ENCODE measurements at regions not wholly inside any gene's neighbourhood (a gene's known extent, or its start where the extent isn't known, plus 50 kb on each side); places are given as distances from the start of the nearest gene placed in this dataset.

- Histone ChIP-seq H3K36me3 (ENCODE audit: control insufficient read depth, insufficient read depth, low read length) (no peaks in the 10 kb centered on the region), H3K4me3 (ENCODE audit: low read length) (no peak overlapping the region), H3K9me3 (ENCODE audit: control insufficient read depth, low read length) (no peaks in the 10 kb centered on the region)
Observed at GRCh38 chr3:148230473-148230872, 467.2 kb upstream of the AGTR1 start.

GRCh38 chr3:148232389-148232788 lies 465.3 kb upstream of the AGTR1 start:
- Histone ChIP-seq H3K36me3 (ENCODE audit: control insufficient read depth, insufficient read depth, low read length) (no peaks in the 10 kb centered on the region), H3K9ac (ENCODE audit: low read length) (no peak overlapping the region), H3K4me3 (ENCODE audit: low read length) (no peak overlapping the region), H3K9me3 (ENCODE audit: control insufficient read depth, low read length) (no peaks in the 10 kb centered on the region), H3K4me1 (ENCODE audit: control insufficient read depth, insufficient read depth, low read length) (no peaks in the 10 kb centered on the region), H3K27me3 (ENCODE audit: control insufficient read depth, insufficient read depth, low read length) (no peaks in the 10 kb centered on the region)

More at GRCh38 chr3:148230473-148230872, 467.2 kb upstream of the AGTR1 start:
- H3K9ac ChIP-seq (ENCODE audit: low read length), result no peak overlapping the region
- H3K27me3 ChIP-seq (ENCODE audit: control insufficient read depth, insufficient read depth, low read length), result no peaks in the 10 kb centered on the region
- H3K4me1 ChIP-seq (ENCODE audit: control insufficient read depth, insufficient read depth, low read length), result no peaks in the 10 kb centered on the region

GRCh38 chr3:148233403-148233802 lies 464.3 kb upstream of the AGTR1 start:
- Histone ChIP-seq H3K9me3 (ENCODE audit: control insufficient read depth, low read length) (no peaks in the 10 kb centered on the region), H3K9ac (ENCODE audit: low read length) (no peak overlapping the region), H3K36me3 (ENCODE audit: control insufficient read depth, insufficient read depth, low read length) (no peaks in the 10 kb centered on the region), H3K4me3 (ENCODE audit: low read length) (no peak overlapping the region), H3K27me3 (ENCODE audit: control insufficient read depth, insufficient read depth, low read length) (no peaks in the 10 kb centered on the region), H3K4me1 (ENCODE audit: control insufficient read depth, insufficient read depth, low read length) (no peaks in the 10 kb centered on the region)

- no peaks in the 10 kb centered on the region for H3K27me3 ChIP-seq (ENCODE audit: control insufficient read depth, insufficient read depth, low read length)
- no peaks in the 10 kb centered on the region for H3K9me3 ChIP-seq (ENCODE audit: control insufficient read depth, low read length)
- H3K4me3 ChIP-seq (ENCODE audit: low read length), result no peak overlapping the region
- H3K9ac ChIP-seq (ENCODE audit: low read length), result no peak overlapping the region
- H3K4me1 ChIP-seq (ENCODE audit: control insufficient read depth, insufficient read depth, low read length), result no peaks in the 10 kb centered on the region
- H3K36me3 ChIP-seq (ENCODE audit: control insufficient read depth, insufficient read depth, low read length), result no peaks in the 10 kb centered on the region
Observed at GRCh38 chr3:148234536-148234935, 463.2 kb upstream of the AGTR1 start.

GRCh38 chr3:148235566-148235965 lies 462.1 kb upstream of the AGTR1 start:
- H3K36me3 ChIP-seq (ENCODE audit: control insufficient read depth, insufficient read depth, low read length), result no peaks in the 10 kb centered on the region
- H3K9me3 ChIP-seq (ENCODE audit: control insufficient read depth, low read length), result no peaks in the 10 kb centered on the region
- no peak overlapping the region for H3K9ac ChIP-seq (ENCODE audit: low read length)
- H3K4me1 ChIP-seq (ENCODE audit: control insufficient read depth, insufficient read depth, low read length), result no peaks in the 10 kb centered on the region
- H3K27me3 ChIP-seq (ENCODE audit: control insufficient read depth, insufficient read depth, low read length), result no peaks in the 10 kb centered on the region
- H3K4me3 ChIP-seq (ENCODE audit: low read length), result no peak overlapping the region

- no peaks in the 10 kb centered on the region for H3K4me1 ChIP-seq (ENCODE audit: control insufficient read depth, insufficient read depth, low read length)
- H3K9me3 ChIP-seq (ENCODE audit: control insufficient read depth, low read length), result no peaks in the 10 kb centered on the region
- no peaks in the 10 kb centered on the region for H3K36me3 ChIP-seq (ENCODE audit: control insufficient read depth, insufficient read depth, low read length)
- no peaks in the 10 kb centered on the region for H3K27me3 ChIP-seq (ENCODE audit: control insufficient read depth, insufficient read depth, low read length)
- H3K4me3 ChIP-seq (ENCODE audit: low read length), result no peak overlapping the region
- no peak overlapping the region for H3K9ac ChIP-seq (ENCODE audit: low read length)
Observed at GRCh38 chr3:148238421-148238821, 459.3 kb upstream of the AGTR1 start.

- Histone ChIP-seq H3K4me3 (ENCODE audit: low read length) (no peak overlapping the region), H3K9me3 (ENCODE audit: control insufficient read depth, low read length) (no peaks in the 10 kb centered on the region), H3K4me1 (ENCODE audit: control insufficient read depth, insufficient read depth, low read length) (no peaks in the 10 kb centered on the region), H3K27me3 (ENCODE audit: control insufficient read depth, insufficient read depth, low read length) (no peaks in the 10 kb centered on the region), H3K36me3 (ENCODE audit: control insufficient read depth, insufficient read depth, low read length) (no peaks in the 10 kb centered on the region), H3K9ac (ENCODE audit: low read length) (no peak overlapping the region)
Observed at GRCh38 chr3:148240351-148240750, 457.4 kb upstream of the AGTR1 start.

GRCh38 chr3:148243609-148244008 lies 454.1 kb upstream of the AGTR1 start:
- Histone ChIP-seq H3K9ac (ENCODE audit: low read length) (no peak overlapping the region), H3K36me3 (ENCODE audit: control insufficient read depth, insufficient read depth, low read length) (no peaks in the 10 kb centered on the region), H3K4me3 (ENCODE audit: low read length) (no peak overlapping the region), H3K4me1 (ENCODE audit: control insufficient read depth, insufficient read depth, low read length) (no peaks in the 10 kb centered on the region), H3K9me3 (ENCODE audit: control insufficient read depth, low read length) (no peaks in the 10 kb centered on the region), H3K27me3 (ENCODE audit: control insufficient read depth, insufficient read depth, low read length) (no peaks in the 10 kb centered on the region)

GRCh38 chr3:148246291-148246923 lies 451.3 kb upstream of the AGTR1 start:
- Histone ChIP-seq H3K9me3 (ENCODE audit: control insufficient read depth, low read length) (no peaks in the 10 kb centered on the region), H3K4me3 (ENCODE audit: low read length) (no peak overlapping the region), H3K36me3 (ENCODE audit: control insufficient read depth, insufficient read depth, low read length) (no peaks in the 10 kb centered on the region), H3K27me3 (ENCODE audit: control insufficient read depth, insufficient read depth, low read length) (no peaks in the 10 kb centered on the region), H3K9ac (ENCODE audit: low read length) (no peak overlapping the region), H3K4me1 (ENCODE audit: control insufficient read depth, insufficient read depth, low read length) (no peaks in the 10 kb centered on the region)

GRCh38 chr3:148253713-148254112 lies 444.0 kb upstream of the AGTR1 start:
- Histone ChIP-seq H3K9ac (ENCODE audit: low read length) (no peak overlapping the region), H3K4me1 (ENCODE audit: control insufficient read depth, insufficient read depth, low read length) (no peaks in the 10 kb centered on the region), H3K9me3 (ENCODE audit: control insufficient read depth, low read length) (no peaks in the 10 kb centered on the region), H3K4me3 (ENCODE audit: low read length) (no peak overlapping the region), H3K36me3 (ENCODE audit: control insufficient read depth, insufficient read depth, low read length) (no peaks in the 10 kb centered on the region), H3K27me3 (ENCODE audit: control insufficient read depth, insufficient read depth, low read length) (no peaks in the 10 kb centered on the region)

- no peaks in the 10 kb centered on the region for H3K27me3 ChIP-seq (ENCODE audit: control insufficient read depth, insufficient read depth, low read length)
- no peak overlapping the region for H3K9ac ChIP-seq (ENCODE audit: low read length)
- no peaks in the 10 kb centered on the region for H3K4me1 ChIP-seq (ENCODE audit: control insufficient read depth, insufficient read depth, low read length)
- no peaks in the 10 kb centered on the region for H3K9me3 ChIP-seq (ENCODE audit: control insufficient read depth, low read length)
- H3K36me3 ChIP-seq (ENCODE audit: control insufficient read depth, insufficient read depth, low read length), result no peaks in the 10 kb centered on the region
- H3K4me3 ChIP-seq (ENCODE audit: low read length), result no peak overlapping the region
Observed at GRCh38 chr3:148254402-148254801, 443.3 kb upstream of the AGTR1 start.

- Histone ChIP-seq H3K9ac (ENCODE audit: low read length) (no peak overlapping the region), H3K4me1 (ENCODE audit: control insufficient read depth, insufficient read depth, low read length) (no peaks in the 10 kb centered on the region), H3K9me3 (ENCODE audit: control insufficient read depth, low read length) (no peaks in the 10 kb centered on the region), H3K36me3 (ENCODE audit: control insufficient read depth, insufficient read depth, low read length) (no peaks in the 10 kb centered on the region), H3K27me3 (ENCODE audit: control insufficient read depth, insufficient read depth, low read length) (no peaks in the 10 kb centered on the region), H3K4me3 (ENCODE audit: low read length) (no peak overlapping the region)
Observed at GRCh38 chr3:148255981-148256969, 441.4 kb upstream of the AGTR1 start.

Data from mucosa of stomach (tissue), 1 donor.